HG03103 (cell line): ENCODE measurements at regions not wholly inside any gene's neighbourhood (a gene's known extent, or its start where the extent isn't known, plus 50 kb on each side); places are given as distances from the start of the nearest gene placed in this dataset.
"Not testable (repeated sequence)": the region's sequence is repeated elsewhere in the genome, so short reads cannot be mapped to it uniquely, and the experiment has no call there.

Experiments
- ATAC-seq: cut with Tn5 transposase; IDR thresholded peaks from one replicate; pipeline ENCODE4 v1.9.1; 2021; ENCODE audit warnings: low read depth; ENCODE audit not compliant: unreplicated experiment

DNA sequence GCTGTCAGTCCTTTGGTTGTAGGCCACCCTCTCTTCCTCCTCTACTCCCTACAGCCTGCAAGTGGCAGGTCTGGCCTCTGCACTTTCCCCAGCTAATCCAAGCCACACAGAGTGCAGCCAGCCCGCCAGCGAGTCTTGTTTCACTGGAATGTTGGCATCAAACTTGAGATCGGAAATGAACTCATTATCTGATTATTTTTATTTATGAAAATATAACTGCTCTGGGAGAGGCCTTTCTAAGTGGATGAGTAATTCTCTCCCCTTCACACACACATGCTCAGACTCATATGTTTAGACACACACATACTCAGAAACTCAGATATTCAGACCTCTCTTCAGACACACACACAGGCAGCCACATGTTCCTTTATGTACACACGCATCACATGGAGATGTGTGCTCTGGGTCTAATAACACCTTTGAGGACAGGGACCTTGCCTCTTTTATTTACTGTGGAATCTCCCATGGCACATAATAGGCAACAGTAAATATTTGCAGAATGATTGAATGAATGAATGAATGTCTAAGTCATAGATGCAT, 151.3 kb downstream of the ZFP36L2 start:
- ATAC-seq: no peak

DNA sequence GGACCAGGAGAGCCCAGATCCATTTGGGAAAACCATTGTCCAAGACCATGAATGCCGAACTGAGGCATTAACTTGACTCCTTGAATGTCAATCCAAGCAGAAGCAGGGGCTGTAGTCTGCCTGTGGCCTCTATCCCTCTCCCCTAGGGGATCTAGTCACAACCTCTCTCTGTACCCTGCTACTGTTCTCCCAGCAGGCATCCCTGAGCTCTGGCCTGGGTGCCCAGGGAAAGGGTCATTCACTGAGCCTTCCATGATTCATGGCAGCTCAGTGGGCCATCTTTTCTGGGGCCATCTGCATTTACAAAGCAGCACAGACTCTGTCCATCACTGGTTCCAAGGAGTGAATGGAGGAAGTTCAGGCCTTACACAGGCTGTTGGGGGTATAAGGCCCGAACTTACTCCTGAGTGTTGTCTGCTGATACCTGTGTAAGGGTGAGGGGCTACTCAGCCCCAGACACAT, 151.8 kb downstream of the ZFP36L2 start:
- no peak for ATAC-seq

DNA sequence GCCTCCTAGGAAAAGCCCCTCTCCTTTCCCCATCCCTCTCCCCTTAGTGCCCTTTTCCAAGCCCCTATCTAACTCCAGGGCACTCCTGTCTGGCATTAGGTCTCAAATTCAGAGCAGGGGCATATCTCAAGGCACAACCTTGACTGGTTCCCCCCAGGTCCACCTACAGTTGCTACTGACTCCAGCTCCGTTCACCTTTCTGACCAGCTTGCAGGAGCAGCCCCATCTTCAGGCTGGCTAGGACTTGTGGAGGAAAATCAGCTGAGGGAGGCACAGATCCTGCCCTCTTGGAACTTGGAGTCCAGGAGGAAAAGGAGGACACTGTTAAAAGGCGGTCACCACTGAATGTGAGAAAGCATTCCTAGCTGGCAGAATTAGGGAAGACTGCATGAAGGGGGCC, 152.4 kb downstream of the ZFP36L2 start:
- no peak for ATAC-seq

DNA sequence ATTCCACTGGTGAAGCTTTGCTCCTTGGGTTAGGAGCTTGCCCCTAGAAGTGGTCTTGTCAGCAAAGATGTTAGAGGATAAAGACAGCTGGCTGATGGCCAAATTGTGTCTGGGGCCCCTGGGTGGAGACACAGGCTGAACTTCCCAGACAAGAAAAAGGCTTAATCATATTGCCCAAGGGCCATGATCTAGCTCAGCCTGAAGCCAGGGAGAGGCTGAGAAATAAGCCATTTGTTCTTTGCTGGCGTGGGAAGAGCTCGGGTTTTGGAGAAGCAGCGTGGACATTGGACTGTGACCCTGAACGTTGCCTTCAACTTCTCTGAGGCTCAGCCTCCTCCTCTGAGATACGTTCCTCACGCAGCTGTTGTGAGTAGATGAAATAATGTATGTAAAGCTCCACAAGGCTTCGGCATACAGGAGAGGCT, 153.0 kb downstream of the ZFP36L2 start:
- ATAC-seq: no peak

DNA sequence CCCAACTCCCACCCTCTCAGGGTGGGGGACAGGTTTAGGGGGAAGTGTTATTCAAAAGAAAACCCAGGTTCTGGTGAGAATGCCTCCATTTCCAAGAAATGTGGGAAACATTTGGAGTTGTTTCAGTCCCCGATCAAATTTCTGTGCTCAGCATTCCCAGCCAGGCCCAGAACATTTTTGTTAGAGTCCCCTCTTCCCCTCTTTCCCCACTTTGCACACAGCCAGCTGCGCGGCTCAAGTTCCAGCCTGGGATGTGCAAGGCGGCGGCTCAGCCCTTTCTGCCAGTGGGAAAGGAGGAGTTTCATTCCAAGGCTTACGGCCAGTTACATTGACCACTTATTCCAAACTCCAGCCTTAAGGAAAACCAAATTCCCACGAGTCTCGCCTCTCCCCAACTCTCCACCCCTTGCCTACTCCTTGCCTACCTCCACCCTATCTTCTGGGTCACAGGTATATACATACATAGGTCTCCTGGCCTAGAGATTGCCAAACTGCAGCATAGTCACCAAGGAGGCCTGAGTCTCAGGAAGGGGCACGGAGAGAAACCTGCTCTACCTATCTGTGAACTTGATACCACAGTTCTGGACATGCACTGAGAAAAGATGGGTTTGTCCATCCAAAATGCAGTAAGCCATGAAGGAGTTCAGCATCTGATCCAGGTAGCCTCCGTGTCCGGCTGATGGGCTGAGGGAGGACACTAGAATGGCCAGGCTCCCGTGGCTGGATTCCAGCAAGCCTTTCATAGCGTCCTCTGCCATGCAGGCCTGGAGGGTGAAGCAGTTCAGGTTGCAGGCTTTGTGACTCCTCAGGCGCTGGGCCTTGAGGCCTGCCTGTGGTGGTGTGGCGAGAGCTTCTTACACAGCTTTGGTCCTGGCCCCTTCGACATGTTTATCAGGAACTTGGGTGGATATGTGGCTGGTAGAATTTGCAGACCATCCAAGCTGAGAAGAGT, 154.5 kb downstream of the ZFP36L2 start:
- ATAC-seq: no peak

DNA sequence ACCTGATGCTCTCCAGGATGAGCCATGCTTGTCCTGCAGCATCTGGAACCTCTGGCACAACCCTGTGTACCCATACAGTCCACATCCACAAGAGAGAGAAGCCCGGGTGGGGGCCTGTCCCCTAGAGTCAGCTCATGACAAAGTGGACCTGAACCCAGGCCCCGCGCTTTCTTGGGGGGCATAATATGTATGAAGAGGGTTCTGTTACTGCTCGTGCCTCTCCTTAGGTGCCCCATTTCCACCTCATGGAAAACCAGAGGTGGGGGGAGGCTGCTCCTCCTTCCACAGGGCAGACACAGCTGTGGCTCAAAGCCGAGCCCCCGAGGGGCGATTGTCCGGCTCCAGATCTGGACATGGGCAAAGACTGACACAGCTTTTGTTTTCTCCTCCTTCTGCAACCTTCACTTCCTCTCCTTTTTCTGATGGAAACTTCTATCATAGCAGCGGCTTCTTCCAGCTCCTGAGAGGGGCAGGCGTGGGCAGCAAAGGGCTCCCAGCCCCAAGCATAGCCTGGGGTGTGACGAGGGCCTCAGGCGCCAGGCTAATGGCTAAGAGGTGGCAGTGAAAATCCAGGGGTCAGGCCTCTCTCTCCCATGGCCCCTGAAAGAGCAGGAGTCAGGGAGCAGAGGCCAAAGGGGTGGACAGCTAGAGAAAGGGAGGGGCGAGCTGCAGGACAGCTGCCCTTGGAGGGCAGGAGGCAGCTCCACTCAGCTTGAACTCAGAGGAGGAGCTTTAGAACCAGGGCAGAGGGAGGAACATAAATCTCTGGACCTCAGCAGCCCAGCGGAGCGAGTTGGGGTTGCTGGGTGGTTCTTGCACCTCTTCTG, 155.5 kb downstream of the ZFP36L2 start:
- no peak for ATAC-seq

DNA sequence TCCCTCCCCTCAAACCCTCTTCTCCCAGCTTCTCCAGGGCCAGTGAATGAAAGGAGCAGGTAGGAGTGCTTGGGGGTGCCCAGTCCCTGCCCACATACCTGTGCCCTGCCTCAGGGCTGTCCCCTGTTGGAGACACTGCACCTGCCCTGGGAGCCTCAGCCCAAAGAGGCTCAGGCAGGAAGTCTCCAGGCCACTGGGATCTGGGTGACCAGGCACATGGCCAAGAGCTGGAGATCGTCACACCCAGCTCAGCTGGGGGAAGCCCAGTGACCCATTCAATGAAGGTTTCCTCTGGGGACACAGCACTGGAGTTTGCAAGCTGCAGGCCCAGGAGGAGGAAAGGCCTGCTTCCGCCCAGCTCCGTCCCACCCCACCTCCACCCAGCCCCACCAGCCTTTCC, 156.4 kb downstream of the ZFP36L2 start:
- no peak for ATAC-seq

DNA sequence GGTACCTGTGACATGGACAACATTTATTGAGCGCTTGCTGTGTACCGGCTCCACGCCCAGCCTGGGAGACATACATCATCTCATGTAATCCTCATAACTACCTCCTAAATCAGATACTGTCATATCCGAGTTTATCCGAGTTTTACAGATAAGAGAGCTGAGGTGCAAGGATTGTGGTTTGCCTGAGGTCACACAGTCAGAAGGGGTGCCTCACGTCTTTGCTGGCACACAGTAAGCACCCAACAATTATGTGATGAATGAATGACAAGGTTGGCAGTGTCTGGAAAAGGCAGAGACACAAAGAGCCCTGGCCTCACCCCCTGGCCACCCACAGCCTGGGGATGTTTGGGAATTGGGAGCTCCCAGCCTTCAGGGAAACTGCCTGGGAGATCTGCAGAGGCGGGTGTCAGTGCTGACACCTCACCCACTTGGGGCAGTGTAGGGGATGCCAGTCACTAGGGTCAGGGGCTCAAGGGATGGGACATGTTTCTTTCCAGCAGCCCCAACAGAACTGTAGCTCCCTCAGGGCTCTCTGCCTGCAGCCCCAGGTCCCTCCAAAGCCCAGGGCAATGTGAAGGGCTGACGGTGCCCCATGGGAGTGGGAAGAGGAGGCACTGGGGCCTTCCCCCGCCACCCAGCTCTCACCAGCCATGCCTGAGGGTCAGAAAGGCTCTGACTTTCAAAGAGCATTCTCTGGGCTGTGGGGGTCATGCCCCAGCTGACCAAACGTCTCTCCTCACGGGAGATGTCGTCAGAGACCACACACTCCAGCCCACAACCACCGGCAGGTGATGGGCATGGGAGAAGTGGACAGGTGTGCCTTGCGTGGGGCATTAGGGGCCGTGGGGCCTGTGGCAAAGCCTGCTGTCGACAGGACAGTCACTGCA, 157.5 kb downstream of the ZFP36L2 start:
- ATAC-seq: no peak

DNA sequence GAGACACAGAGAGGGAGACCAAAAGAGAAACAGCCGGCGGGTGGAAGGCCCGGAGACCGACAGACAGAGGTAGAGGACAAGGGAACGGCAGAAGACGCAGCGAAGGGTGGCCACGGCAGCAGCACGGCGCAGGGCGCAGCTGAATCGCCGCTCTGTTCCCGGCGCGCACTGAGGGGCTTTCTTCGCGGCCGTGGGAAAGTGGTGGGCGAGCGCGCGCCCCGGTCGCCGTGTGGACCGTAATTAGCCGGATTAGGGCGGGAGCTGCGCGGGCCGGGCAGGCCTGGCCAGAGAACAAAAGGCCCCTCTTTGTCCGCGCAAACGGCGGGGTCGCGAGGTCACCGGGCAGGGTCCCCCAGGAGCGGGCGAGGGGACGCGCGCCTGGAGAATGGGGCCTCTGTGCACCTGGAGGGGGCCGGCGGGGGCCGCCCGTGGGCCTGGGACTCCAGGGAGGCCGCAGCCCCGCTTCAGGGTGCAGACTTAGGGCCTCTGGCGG, 158.3 kb downstream of the ZFP36L2 start:
- ATAC-seq: no peak

DNA sequence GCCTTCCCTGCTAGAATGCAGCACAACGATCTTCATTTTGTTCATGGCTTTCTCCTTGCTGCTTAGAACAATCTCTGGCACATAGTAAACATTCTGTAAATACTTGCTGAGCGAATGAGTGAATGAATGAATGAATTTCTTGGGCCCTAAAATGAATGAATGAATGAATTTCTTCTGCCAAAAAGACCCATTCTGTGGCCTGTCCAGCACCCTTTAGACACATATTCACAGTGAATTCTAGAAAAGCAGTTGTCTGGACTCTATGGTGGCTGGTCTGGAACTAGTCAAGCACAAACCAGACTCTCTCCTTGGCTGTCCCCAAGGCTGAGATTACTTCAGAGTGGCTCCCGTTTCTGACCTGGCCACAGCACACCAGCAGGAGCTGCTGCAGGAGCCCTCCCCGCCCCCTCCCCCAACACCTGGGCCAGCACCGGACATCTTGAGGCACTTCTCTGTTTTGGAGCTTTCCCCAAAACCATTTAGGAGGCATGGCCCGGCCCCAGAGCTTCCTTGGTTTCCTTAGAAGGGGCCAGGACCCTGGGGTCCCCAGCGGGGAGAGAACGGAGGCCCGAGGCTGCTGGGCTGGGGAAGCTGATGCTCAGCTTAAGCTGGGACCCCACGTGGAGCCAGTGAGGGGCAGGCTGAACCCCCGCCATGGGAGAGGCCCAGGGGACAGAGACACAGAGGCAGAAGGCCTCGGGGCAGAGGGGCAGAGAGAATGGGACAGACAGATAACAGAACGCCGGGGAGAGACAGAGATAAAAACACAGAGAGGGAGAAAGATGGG, 159.0 kb downstream of the ZFP36L2 start:
- no peak for ATAC-seq

DNA sequence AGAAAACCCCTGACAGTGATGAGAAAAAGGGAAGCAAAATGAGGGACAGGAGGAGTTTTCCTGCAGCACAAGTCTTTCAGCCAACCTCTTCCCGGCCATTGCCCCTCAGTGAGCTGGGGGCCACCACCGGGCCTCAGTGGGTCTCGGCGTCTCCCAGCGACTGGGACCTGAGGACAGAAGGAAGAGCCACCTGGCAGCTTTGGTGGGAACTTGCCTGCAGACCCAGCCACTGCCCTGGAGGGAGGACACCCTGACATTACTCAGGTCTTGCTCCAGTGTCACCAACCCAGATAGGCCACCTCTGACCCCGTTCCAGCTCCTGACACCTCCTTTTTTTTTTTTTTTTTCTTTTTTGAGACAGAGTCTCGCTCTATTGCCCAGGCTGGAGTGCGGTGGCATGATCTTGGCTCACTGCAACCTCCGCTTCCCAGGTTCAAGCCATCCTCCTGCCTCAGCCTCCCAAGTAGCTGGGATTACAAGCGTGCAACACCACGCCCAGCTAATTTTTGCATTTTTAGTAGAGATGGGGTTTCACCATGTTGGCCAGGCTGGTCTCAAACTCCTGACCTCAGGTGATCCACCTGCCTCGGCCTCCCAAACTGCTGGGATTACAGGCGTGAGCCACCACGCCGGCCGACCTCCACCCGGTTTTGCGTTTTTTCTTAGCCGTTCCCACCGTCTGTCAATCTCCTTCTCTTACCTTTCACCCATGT, 159.7 kb downstream of the ZFP36L2 start:
- not testable (repeated sequence) for ATAC-seq

DNA sequence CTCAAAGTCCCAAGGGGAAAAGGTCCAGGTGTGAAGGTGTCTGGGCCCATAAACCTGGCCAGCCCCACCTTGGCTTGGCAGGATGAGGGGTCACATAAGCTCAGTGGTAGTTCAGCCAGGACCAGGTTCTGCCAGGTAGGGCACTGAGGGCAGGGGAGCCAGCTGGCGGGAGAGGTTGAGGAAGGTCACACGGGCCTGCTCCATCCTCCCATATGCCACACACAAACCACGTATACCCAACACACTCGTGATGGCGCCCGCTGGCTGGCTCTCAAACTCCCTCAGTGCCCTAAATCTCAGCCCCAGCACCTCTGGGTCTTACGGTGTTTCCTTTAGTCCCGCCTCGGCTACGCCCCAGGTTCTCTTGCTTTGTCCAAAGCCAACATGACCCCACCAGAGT, 160.5 kb downstream of the ZFP36L2 start:
- ATAC-seq: no peak

DNA sequence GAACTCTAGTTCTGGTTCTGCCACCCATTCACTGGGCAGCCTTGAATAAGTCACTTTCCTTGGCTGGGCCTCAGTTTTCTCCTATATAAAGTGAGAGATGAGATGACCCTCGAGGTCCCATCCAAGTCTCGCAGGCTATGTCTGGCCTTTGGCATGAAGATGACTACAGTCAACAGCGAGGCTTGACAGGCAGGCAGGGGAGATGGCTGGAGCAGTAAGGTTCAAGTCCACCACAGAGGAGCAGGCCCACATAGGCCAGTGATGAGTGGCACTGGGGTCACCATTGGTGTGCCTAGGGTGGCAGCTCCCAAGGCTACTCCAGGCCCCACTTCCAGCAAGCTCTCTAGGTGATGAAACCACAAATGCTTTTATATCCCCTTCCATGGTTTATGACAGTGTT, 161.4 kb downstream of the ZFP36L2 start:
- no peak for ATAC-seq

DNA sequence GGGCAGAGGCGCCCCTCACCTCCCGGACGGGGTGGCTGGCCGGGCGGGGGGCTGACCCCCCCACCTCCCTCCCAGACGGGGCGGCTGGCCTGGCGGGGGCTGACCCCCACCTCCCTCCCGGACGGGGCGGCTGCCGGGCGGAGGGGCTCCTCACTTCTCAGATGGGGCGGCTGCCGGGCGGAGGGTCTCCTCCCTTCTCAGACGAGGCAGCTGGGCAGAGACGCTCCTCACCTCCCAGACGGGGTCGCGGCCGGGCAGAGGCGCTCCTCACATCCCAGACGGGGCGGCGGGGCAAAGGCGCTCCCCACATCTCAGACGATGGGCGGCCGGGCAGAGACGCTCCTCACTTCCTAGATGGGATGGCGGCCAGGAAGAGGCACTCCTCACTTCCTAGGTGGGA, 163.3 kb downstream of the ZFP36L2 start:
- not testable (repeated sequence) for ATAC-seq

DNA sequence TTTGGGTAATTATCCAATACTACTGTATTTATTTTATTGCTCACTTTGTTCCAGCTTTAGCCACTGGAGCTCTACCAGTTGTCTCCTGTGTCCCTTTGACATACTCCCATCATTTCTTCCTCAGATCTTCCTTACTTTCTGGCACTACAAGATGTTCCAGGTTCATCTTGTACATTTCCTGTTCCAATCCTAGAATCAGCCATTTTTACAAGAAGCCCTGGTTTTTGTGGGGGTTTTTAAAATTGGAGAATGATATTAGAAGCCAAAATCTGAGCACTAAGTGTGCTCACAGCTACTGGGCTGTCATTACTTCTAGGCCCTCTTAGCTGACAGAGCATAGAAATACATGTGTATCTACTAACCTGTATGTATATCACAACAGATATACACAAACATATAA, 164.3 kb downstream of the ZFP36L2 start:
- no peak for ATAC-seq

DNA sequence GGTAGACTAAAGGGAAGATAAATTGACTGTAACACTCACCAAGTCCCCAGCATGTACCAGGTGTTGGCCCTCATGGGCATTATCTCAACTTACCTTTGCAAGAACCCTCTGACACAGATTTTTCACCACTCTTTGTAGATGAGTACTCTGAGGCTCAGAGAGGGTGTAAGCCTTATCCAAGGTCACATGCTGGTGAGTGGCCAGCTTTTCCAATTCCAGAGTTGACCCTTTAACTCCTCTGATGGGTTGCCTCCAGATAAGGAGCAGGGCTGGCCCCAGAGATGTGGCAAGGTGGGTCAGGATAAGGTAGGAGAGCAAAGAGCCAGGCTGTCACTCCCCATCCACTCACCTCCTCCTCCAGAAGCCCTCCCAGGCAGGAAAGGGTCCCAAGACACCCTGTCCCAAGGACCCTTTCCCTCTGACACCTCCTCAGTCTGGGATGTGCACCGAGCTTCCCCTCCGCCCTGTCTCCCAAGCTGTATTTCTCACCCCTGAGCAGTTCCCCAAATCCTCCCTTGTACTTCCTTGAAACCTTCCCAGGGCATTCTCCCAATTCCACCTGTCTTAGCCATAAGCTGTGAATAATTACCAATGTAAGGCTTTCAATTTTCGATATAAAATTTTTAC, 165.9 kb downstream of the ZFP36L2 start:
- ATAC-seq: no peak

DNA sequence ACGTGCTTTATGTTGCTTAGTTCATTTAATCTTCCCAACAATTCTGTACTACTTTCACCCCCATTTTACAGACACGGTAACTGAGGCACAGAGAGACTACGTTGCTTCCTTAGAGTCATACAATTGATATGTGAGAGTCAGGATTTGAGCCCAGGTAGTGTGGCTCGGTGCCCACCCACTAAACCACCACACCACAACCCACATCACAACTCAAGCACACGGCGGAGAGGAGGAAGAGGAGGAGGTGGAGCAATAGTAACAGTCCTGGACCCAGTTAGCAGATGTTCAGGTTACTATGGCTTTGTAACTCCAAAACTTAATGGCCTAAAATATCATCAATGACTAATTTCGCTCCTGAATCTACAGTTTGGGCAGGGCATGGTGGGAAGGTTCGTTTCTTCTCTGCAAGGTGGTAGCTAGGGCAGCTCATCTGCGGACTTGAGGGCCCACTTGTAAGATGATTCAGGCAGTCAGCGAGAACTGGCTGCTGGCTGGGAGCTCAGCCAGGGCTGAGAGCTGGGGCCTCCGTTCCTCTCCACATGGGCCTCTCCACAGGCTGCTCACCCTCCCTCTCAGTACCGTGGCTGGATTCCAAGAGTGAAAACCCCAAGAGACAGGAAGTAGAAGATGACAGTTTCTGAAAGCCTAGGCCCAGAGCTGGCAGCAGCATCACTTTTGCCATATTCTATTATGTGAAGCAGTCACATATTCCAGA, 167.1 kb downstream of the ZFP36L2 start:
- ATAC-seq: peak; percentile 59

DNA sequence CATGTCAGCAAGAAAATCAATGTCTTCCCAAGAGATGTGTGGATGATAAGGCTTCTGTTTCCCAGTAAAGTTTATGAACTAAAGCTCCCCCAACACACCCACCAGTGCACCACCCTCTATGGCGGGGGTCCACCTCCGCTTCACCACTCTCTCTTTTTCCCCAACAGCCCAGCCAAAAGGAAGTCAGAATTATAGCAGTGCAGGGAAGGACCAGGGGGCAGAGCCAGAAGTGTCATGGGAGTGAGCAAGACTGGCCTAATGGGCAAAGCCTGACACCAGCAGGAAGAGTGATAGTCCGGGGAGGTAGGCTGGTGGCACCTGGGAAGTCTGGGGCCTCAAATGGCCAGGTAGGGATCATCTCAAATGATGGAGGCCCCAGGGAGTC, 167.7 kb downstream of the ZFP36L2 start:
- ATAC-seq: no peak
